Neuronal stem cell (in vitro differentiated cells): ENCODE measurements at regions not wholly inside any gene's neighbourhood (a gene's known extent, or its start where the extent isn't known, plus 50 kb on each side); places are given as distances from the start of the nearest gene placed in this dataset.

Experiments used
- DNase-seq: peaks from one replicate; pipeline ENCODE4 v3.0.0-alpha.2; 2013; ENCODE audit warnings: low spot score
- H2AFZ ChIP-seq: one replicate; pipeline ENCODE4 v1.6.1; 2013; ENCODE audit warnings: mild to moderate bottlenecking, low read length, inconsistent platforms
- H2AK5ac ChIP-seq: 2 replicates; pipeline ENCODE4 v1.6.1; 2013; ENCODE audit warnings: low read depth, mild to moderate bottlenecking, inconsistent platforms, low read length, moderate library complexity, mixed read lengths
- H2BK120ac ChIP-seq: 2 replicates; pipeline ENCODE4 v1.6.1; 2013; ENCODE audit warnings: low read depth, mild to moderate bottlenecking, inconsistent platforms, low read length, moderate library complexity, mixed read lengths
- H2BK12ac ChIP-seq: one replicate; pipeline ENCODE4 v1.6.1; 2013; ENCODE audit warnings: low read length, inconsistent platforms
- H2BK15ac ChIP-seq: 2 replicates; pipeline ENCODE4 v1.6.1; 2013; ENCODE audit warnings: mild to moderate bottlenecking, low read length, inconsistent platforms, mixed read lengths
- H2BK5ac ChIP-seq: one replicate; pipeline ENCODE4 v1.6.1; 2013; ENCODE audit warnings: inconsistent platforms, mild to moderate bottlenecking, low read length, moderate library complexity
- H3K14ac ChIP-seq: one replicate; pipeline ENCODE4 v1.6.1; 2013; ENCODE audit warnings: low read length, inconsistent platforms
- H3K18ac ChIP-seq: 2 replicates; pipeline ENCODE4 v1.6.1; 2013; ENCODE audit warnings: low read length, inconsistent platforms
- H3K23ac ChIP-seq: 2 replicates; pipeline ENCODE4 v1.6.1; 2013; ENCODE audit warnings: low read depth, mild to moderate bottlenecking, mixed read lengths, low read length, inconsistent platforms; ENCODE audit not compliant: poor library complexity
- H3K27ac ChIP-seq: replicated peaks from 3 replicates; pipeline ENCODE4 v1.5.1; 2013; ENCODE audit warnings: low read length, inconsistent platforms
- H3K27me3 ChIP-seq, 3 experiments: 2 replicates each; pipeline ENCODE4 v1.6.1; 2013; ENCODE audit warnings: low read length in 3 of 3, mild to moderate bottlenecking in 2 of 3, inconsistent platforms in 1 of 3, low read depth in 1 of 3, mixed read lengths in 1 of 3, moderate library complexity in 1 of 3; ENCODE audit not compliant: control insufficient read depth in 3 of 3, insufficient read depth in 3 of 3
- H3K36me3 ChIP-seq, 2 donors: replicated peaks in 1 of 2; 2 replicates each; pipeline ENCODE4 v1.6.1; 2013; ENCODE audit warnings: low read length in 2 of 2; ENCODE audit not compliant: control insufficient read depth in 2 of 2, insufficient read depth in 2 of 2
- H3K4ac ChIP-seq: 2 replicates; pipeline ENCODE4 v1.6.1; 2013; ENCODE audit warnings: inconsistent platforms, mild to moderate bottlenecking, low read length, moderate library complexity
- H3K4me1 ChIP-seq, 2 donors: 1 replicate in 1 of 2; 2 replicates in 1 of 2; pipeline ENCODE4 v1.6.1; 2013; ENCODE audit warnings: low read length in 2 of 2, low read depth in 1 of 2; ENCODE audit not compliant: control insufficient read depth in 2 of 2, insufficient read depth in 1 of 2
- H3K4me2 ChIP-seq: one replicate; pipeline ENCODE4 v1.6.1; 2013; ENCODE audit warnings: mild to moderate bottlenecking, low read length, inconsistent platforms; ENCODE audit not compliant: insufficient read depth, poor library complexity, severe bottlenecking
- H3K4me3 ChIP-seq, 2 donors: 2 replicates each; pipeline ENCODE4 v1.5.1; 2013; ENCODE audit warnings: low read length in 2 of 2, mild to moderate bottlenecking in 2 of 2, inconsistent platforms in 1 of 2, moderate library complexity in 1 of 2
- H3K79me1 ChIP-seq: one replicate; pipeline ENCODE4 v1.6.1; 2013; ENCODE audit warnings: low read depth, mild to moderate bottlenecking, inconsistent platforms, low read length, moderate library complexity
- H3K9ac ChIP-seq: one replicate; pipeline ENCODE4 v1.6.1; 2013; ENCODE audit warnings: mild to moderate bottlenecking, low read depth, low read length, inconsistent platforms; ENCODE audit not compliant: poor library complexity
- H3K9me3 ChIP-seq, 2 donors: replicated peaks in 1 of 2; 2 replicates each; pipeline versions ENCODE3 to v1.6.1; 2013; ENCODE audit warnings: low read length in 2 of 2, mild to moderate bottlenecking in 2 of 2, inconsistent platforms in 1 of 2, low read depth in 1 of 2, mixed read lengths in 1 of 2, moderate library complexity in 1 of 2; ENCODE audit not compliant: control insufficient read depth in 2 of 2, insufficient read depth in 1 of 2
- H4K8ac ChIP-seq: one replicate; pipeline ENCODE4 v1.6.1; 2013; ENCODE audit warnings: low read depth, mild to moderate bottlenecking, inconsistent platforms, low read length, moderate library complexity
- H4K91ac ChIP-seq: one replicate; pipeline ENCODE4 v1.6.1; 2013; ENCODE audit warnings: low read length, low read depth, mild to moderate bottlenecking, inconsistent platforms; ENCODE audit not compliant: poor library complexity
- WGBS, 2 donors: extraction: QIAGEN DNeasy Blood & Tissue Kit; methylation state at CpG; one replicate each; pipeline ENCODE4 v1.1.7; 2013; ENCODE audit warnings: missing lambda C conversion rate in 2 of 2, mixed read lengths in 1 of 2; ENCODE audit not compliant: insufficient read length in 2 of 2, insufficient replicate concordance in 1 of 2; ENCODE audit errors: extremely low coverage in 2 of 2; 5-methylcytosine and 5-hydroxymethylcytosine counted together

DNA sequence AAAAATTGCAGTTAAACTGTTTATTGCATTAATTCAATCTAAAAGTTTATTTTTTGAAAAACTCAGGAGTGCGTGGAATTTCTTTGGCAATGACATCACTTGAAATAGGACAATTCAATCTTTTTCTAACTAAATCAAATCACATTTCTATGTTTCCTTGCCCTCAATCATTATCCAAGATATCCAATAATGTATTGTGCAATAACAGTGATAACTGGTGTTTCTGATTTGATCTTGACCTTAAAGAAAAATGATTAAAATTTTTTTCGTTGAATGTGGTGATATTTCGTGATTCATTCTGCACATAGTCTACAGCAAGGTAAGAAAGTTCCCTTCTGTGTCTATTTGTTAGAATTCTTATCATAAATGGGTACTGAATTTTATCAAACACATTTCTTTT, 163.2 kb downstream of the SPCS3 start:
- no peak overlapping the region for H2BK120ac ChIP-seq
- H3K18ac ChIP-seq, result no peak overlapping the region
- no peak overlapping the region for H2AK5ac ChIP-seq
- no peak overlapping the region for H3K14ac ChIP-seq
- H2BK12ac ChIP-seq, result no peak overlapping the region
- WGBS, 2 donors, result 100% methylated on average over 1 of the region's 3 CpGs; no CpG with 5 or more reads in 1 of the 2 donors
- H2BK5ac ChIP-seq, result no peak overlapping the region
- H4K91ac ChIP-seq, result no peak overlapping the region
- H3K4me3 ChIP-seq, result no peak overlapping the region
- H3K4me2 ChIP-seq, result no peak overlapping the region
- H4K8ac ChIP-seq, result no peak overlapping the region
- no peaks in the 10 kb centered on the region for H3K79me1 ChIP-seq
- no peaks in the 10 kb centered on the region for H3K9me3 ChIP-seq
- H3K27me3 ChIP-seq, result no peaks in the 10 kb centered on the region
- no peak overlapping the region for H3K23ac ChIP-seq
- no peak overlapping the region for H3K27ac ChIP-seq
- no peak overlapping the region for H2AFZ ChIP-seq
- H3K4ac ChIP-seq, result no peak overlapping the region
- H2BK15ac ChIP-seq, result no peak overlapping the region
- peaks cover 7 to 8% of the 10 kb centered on the region in 2 donors for H3K4me1 ChIP-seq
- H3K9ac ChIP-seq, result no peak overlapping the region
- no peak for DNase-seq
- no peaks in the 10 kb centered on the region for H3K36me3 ChIP-seq

DNA sequence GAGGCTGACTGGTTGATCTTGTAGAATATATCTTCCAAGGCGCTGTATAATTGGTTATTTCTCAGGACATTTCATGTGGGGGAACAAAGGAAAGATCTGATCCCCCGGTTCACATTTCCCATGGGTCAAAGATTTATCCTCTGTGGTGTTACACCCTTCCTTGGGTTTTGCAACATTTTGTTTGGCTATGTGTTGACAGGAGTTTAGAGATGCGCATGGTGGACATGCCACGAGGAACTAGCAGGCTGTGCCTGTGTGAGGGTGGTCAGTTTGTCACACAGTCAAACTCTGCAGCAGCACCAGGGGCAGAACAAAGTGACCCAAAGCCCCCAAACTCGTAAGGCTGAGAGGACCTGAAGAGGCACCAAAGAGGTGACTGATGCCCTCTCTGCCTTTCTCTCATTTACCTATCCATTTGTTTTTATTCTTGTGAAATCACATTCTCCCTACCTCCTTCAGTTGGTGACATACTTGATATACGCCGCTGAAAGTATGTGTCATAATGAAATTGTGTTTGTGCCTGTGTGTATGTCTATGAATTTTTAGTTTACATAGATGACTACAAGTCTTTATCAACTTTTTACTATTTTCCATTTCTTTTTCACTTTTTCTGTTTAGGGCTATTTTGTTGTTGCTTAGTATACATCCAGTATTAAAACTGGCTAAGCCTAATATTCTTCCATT, 164.7 kb downstream of the SPCS3 start:
- Histone ChIP-seq H3K36me3 (no peaks in the 10 kb centered on the region), H3K4ac (no peak overlapping the region), H3K18ac (no peak overlapping the region), H3K23ac (no peak overlapping the region), H3K4me1 (peaks cover 3 to 7% of the 10 kb centered on the region in 2 donors), H2BK5ac (no peak overlapping the region), H4K91ac (no peak overlapping the region), H4K8ac (no peak overlapping the region), H3K79me1 (no peaks in the 10 kb centered on the region), H3K14ac (no peak overlapping the region), H2BK15ac (no peak overlapping the region), H2AK5ac (no peak overlapping the region), H2BK120ac (no peak overlapping the region), H2BK12ac (no peak overlapping the region), H3K4me2 (no peak overlapping the region), H3K27me3 (no peaks in the 10 kb centered on the region), H3K4me3 (no peak overlapping the region), H3K9ac (no peak overlapping the region), H3K27ac (no peak overlapping the region), H2AFZ (peak overlapping the region; percentile 75), H3K9me3 (no peaks in the 10 kb centered on the region)
- DNase-seq, result no peak
- no CpG with 5 or more reads among the region's 7 CpGs for WGBS, 2 donors

DNA sequence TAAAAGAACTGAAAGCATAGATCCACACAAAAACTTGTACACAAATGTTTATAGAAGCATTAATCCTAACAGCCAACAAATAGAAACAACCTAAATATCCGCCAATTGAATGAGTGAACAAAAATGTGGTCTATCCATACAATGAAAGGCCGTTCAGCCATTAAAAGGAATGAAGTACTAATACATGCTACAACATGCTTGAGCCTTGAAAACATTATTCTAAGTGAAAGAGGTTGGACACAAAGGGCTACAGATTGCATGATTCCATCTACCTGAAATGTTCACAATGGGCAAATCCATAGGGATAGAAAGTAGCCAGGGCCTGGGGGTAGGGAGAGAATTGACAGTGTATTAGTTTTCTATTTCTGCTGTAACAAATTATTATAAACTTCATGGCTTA, 169.2 kb downstream of the SPCS3 start:
- no peak overlapping the region for H4K8ac ChIP-seq
- no peak overlapping the region for H3K14ac ChIP-seq
- no peak overlapping the region for H2BK5ac ChIP-seq
- H3K4me1 ChIP-seq, result peaks cover 3 to 4% of the 10 kb centered on the region in 2 donors
- H3K4ac ChIP-seq, result no peak overlapping the region
- no peak overlapping the region for H3K9ac ChIP-seq
- H3K9me3 ChIP-seq, result no peaks in the 10 kb centered on the region
- no peaks in the 10 kb centered on the region for H3K79me1 ChIP-seq
- H3K27ac ChIP-seq, result no peak overlapping the region
- H2BK15ac ChIP-seq, result no peak overlapping the region
- no peak overlapping the region for H3K4me2 ChIP-seq
- no peak overlapping the region for H3K4me3 ChIP-seq
- no CpG with 5 or more reads among the region's 2 CpGs for WGBS, 2 donors
- no peaks in the 10 kb centered on the region for H3K27me3 ChIP-seq
- H3K36me3 ChIP-seq, result no peaks in the 10 kb centered on the region
- H2BK120ac ChIP-seq, result no peak overlapping the region
- H2BK12ac ChIP-seq, result no peak overlapping the region
- no peak overlapping the region for H3K23ac ChIP-seq
- H2AFZ ChIP-seq, result no peak overlapping the region
- no peak overlapping the region for H4K91ac ChIP-seq
- H3K18ac ChIP-seq, result no peak overlapping the region
- H2AK5ac ChIP-seq, result no peak overlapping the region
- DNase-seq, result no peak

DNA sequence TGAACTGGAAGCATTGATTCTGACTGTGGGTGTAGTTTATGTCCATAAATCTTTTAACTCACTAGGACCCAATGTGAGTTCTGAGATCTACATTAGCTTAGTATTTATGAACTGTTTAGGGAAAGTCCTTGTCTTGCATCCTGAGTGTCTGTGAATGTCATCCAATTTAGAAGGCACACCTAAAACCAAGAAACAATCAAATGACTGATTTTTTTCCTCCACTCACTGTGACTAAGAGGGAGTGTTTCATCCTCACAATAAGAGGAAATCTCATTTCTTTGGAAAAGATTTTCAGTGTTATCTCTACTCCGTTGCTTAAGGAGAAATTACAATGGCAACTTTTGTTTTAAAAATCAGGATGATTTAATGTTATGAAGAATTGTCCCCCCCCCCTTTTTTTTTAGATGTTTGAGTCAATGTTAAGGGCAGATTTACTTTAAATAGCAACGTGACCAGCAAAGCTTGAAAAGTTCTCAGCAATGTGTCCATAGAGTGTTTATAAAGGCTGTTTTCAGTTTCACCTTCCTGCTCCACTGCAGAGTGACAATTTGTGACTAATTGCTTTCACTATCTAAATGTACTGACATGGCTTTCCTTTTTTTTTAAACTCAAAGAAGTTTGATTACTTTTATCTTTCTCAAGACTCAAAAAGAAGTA, 173.0 kb downstream of the SPCS3 start:
- Histone ChIP-seq H2AK5ac (no peak overlapping the region), H3K4ac (no peak overlapping the region), H3K4me3 (no peak overlapping the region), H2BK5ac (no peak overlapping the region), H2BK15ac (no peak overlapping the region), H2AFZ (no peak overlapping the region), H4K8ac (no peak overlapping the region), H3K9ac (no peak overlapping the region), H3K14ac (no peak overlapping the region), H2BK12ac (no peak overlapping the region), H3K4me1 (no peaks in the 10 kb centered on the region), H4K91ac (no peak overlapping the region), H3K79me1 (no peaks in the 10 kb centered on the region), H3K27me3 (no peaks in the 10 kb centered on the region), H3K23ac (no peak overlapping the region), H3K4me2 (no peak overlapping the region), H3K36me3 (no peaks in the 10 kb centered on the region), H3K9me3 (no peaks in the 10 kb centered on the region), H3K27ac (no peak overlapping the region), H3K18ac (no peak overlapping the region), H2BK120ac (no peak overlapping the region)
- no CpG with 5 or more reads among the region's 2 CpGs for WGBS, 2 donors
- DNase-seq, result no peak
